Trophoblast cell (in vitro differentiated cells and primary cell): ENCODE measurements at regions not wholly inside any gene's neighbourhood (a gene's known extent, or its start where the extent isn't known, plus 50 kb on each side); places are given as distances from the start of the nearest gene placed in this dataset.

Source experiments
- DNase-seq, 2 donors: peaks; one replicate each; pipeline ENCODE4 v3.0.0-alpha.2; 2016
- H2AFZ ChIP-seq: 2 replicates; pipeline ENCODE4 v1.6.1; 2013; ENCODE audit warnings: low read length, moderate library complexity, mild to moderate bottlenecking; ENCODE audit not compliant: insufficient read depth, poor library complexity
- H2AK5ac ChIP-seq: 2 replicates; pipeline ENCODE4 v1.6.1; 2013; ENCODE audit warnings: mild to moderate bottlenecking, low read length
- H2BK120ac ChIP-seq: 2 replicates; pipeline ENCODE4 v1.6.1; 2013; ENCODE audit warnings: low read length, mild to moderate bottlenecking, moderate library complexity; ENCODE audit not compliant: insufficient read depth, poor library complexity
- H2BK12ac ChIP-seq: 2 replicates; pipeline ENCODE4 v1.6.1; 2013; ENCODE audit warnings: mild to moderate bottlenecking, low read length, moderate library complexity
- H2BK5ac ChIP-seq: 2 replicates; pipeline ENCODE4 v1.6.1; 2013; ENCODE audit warnings: low read length, low read depth, moderate library complexity, mild to moderate bottlenecking; ENCODE audit not compliant: poor library complexity
- H3K14ac ChIP-seq: 2 replicates; pipeline ENCODE4 v1.6.1; 2013; ENCODE audit warnings: mild to moderate bottlenecking, low read length
- H3K18ac ChIP-seq: 2 replicates; pipeline ENCODE4 v1.6.1; 2013; ENCODE audit warnings: mild to moderate bottlenecking, low read length
- H3K23ac ChIP-seq: 2 replicates; pipeline ENCODE4 v1.6.1; 2013; ENCODE audit warnings: low read length
- H3K27ac ChIP-seq: 2 replicates; pipeline ENCODE4 v1.5.1; 2013; ENCODE audit warnings: low read depth, mild to moderate bottlenecking, inconsistent platforms, low read length, moderate library complexity
- H3K27me3 ChIP-seq: 2 replicates; pipeline ENCODE4 v1.6.1; 2013; ENCODE audit warnings: inconsistent platforms, mild to moderate bottlenecking, low read length, moderate library complexity; ENCODE audit not compliant: insufficient read depth
- H3K36me3 ChIP-seq, 2 experiments: 1 replicate in 1 of 2; 2 replicates in 1 of 2; pipeline ENCODE4 v1.6.1; 2013; ENCODE audit warnings: low read length in 2 of 2, mild to moderate bottlenecking in 2 of 2, moderate library complexity in 1 of 2; ENCODE audit not compliant: insufficient read depth in 2 of 2, control insufficient read depth in 1 of 2
- H3K4ac ChIP-seq: 2 replicates; pipeline ENCODE4 v1.6.1; 2013; ENCODE audit warnings: low read depth, mild to moderate bottlenecking, low read length, moderate library complexity
- H3K4me1 ChIP-seq, 2 experiments: 1 replicate in 1 of 2; 2 replicates in 1 of 2; pipeline ENCODE4 v1.6.1; 2013; ENCODE audit warnings: low read length in 2 of 2, mild to moderate bottlenecking in 2 of 2, moderate library complexity in 1 of 2; ENCODE audit not compliant: insufficient read depth in 2 of 2, control insufficient read depth in 1 of 2
- H3K4me2 ChIP-seq: 2 replicates; pipeline ENCODE4 v1.6.1; 2013; ENCODE audit warnings: inconsistent platforms, mild to moderate bottlenecking, low read length, moderate library complexity
- H3K4me3 ChIP-seq: 2 replicates; pipeline ENCODE4 v1.5.1; 2013; ENCODE audit warnings: mild to moderate bottlenecking, low read depth, low read length, inconsistent platforms
- H3K79me1 ChIP-seq: one replicate; pipeline ENCODE4 v1.6.1; 2013; ENCODE audit warnings: low read length
- H3K79me2 ChIP-seq: 2 replicates; pipeline ENCODE4 v1.6.1; 2013; ENCODE audit warnings: low read length, mild to moderate bottlenecking; ENCODE audit not compliant: control insufficient read depth, insufficient read depth, poor library complexity
- H3K9ac ChIP-seq: 2 replicates; pipeline ENCODE4 v1.6.1; 2013; ENCODE audit warnings: mild to moderate bottlenecking, low read length
- H3K9me3 ChIP-seq: 2 replicates; pipeline ENCODE4 v1.6.1; 2013; ENCODE audit warnings: low read depth, mild to moderate bottlenecking, control low read depth, inconsistent platforms, low read length; ENCODE audit not compliant: insufficient read depth
- H4K12ac ChIP-seq: 2 replicates; pipeline ENCODE4 v1.6.1; 2013; ENCODE audit warnings: low read depth, mild to moderate bottlenecking, low read length, moderate library complexity
- H4K8ac ChIP-seq: 2 replicates; pipeline ENCODE4 v1.6.1; 2013; ENCODE audit warnings: low read depth, mild to moderate bottlenecking, low read length, moderate library complexity
- H4K91ac ChIP-seq: one replicate; pipeline ENCODE4 v1.6.1; 2013; ENCODE audit warnings: low read depth, mild to moderate bottlenecking, low read length, moderate library complexity
- WGBS: extraction: QIAGEN DNeasy Blood & Tissue Kit; methylation state at CpG from one replicate; pipeline ENCODE4 v1.1.7; 2013; ENCODE audit warnings: missing lambda C conversion rate; ENCODE audit not compliant: insufficient read length, insufficient coverage; ENCODE audit errors: extremely low coverage; 5-methylcytosine and 5-hydroxymethylcytosine counted together

DNA sequence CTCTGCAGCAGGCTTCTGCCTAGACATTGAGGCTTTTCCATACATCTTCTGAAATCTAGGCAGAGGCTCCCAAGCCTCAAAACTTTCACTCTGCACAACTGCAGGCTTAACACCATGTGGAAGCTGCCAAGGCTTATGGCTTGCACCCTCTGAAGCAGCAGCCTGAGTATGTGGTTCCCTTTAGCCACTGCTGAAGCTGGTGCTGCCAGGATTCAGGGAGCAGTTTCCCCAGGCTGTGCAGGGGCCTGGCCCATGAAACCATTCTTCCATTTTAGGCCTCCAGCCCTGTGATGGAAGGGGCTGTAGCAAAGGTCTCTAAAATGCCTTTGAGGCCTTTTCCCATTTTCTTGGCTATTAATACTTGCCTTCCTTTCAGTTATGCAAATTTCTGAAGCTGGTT is 680.3 kb upstream of the FTMT start:
- Histone ChIP-seq H2BK120ac (no peak overlapping the region), H3K79me2 (no peaks in the 10 kb centered on the region), H3K23ac (no peak overlapping the region), H4K12ac (no peak overlapping the region), H2BK12ac (no peak overlapping the region), H3K27me3 (no peaks in the 10 kb centered on the region), H2BK5ac (no peak overlapping the region), H3K14ac (no peak overlapping the region), H3K27ac (no peak overlapping the region), H2AK5ac (no peak overlapping the region), H3K4me3 (no peak overlapping the region), H3K4me1 (no peaks in the 10 kb centered on the region), H3K9ac (no peak overlapping the region), H3K18ac (no peak overlapping the region), H2AFZ (no peak overlapping the region), H3K36me3 (no peaks in the 10 kb centered on the region), H3K9me3 (no peaks in the 10 kb centered on the region), H3K4me2 (no peak overlapping the region), H3K4ac (no peak overlapping the region), H4K8ac (no peak overlapping the region), H3K79me1 (no peaks in the 10 kb centered on the region), H4K91ac (no peak overlapping the region)
- no peak for DNase-seq

DNA sequence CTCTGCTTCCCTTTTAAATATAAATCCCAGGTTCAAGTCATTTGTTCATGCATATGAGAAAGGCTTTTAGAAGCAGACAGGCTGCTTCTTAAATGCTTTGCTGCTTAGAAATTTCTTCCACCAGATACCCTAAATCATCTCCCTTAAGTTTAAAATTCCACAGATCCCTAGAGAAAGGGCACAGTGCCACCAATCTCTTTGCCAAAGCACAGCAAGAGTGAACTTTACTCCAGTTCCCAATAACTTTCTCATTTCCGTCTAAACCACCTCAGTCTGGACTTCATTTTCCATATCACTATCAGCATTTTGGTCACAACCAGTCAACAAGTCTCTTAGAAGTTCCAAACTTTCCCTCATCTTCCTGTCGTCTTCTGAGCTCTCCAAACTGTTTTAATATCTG is 679.8 kb upstream of the FTMT start:
- Histone ChIP-seq H4K91ac (no peak overlapping the region), H3K4me1 (no peaks in the 10 kb centered on the region), H3K4ac (no peak overlapping the region), H2AK5ac (no peak overlapping the region), H3K27me3 (no peaks in the 10 kb centered on the region), H3K36me3 (no peaks in the 10 kb centered on the region), H3K27ac (no peak overlapping the region), H2BK12ac (no peak overlapping the region), H3K9me3 (no peaks in the 10 kb centered on the region), H3K4me3 (no peak overlapping the region), H3K14ac (no peak overlapping the region), H3K23ac (no peak overlapping the region), H3K4me2 (no peak overlapping the region), H4K8ac (no peak overlapping the region), H3K9ac (no peak overlapping the region), H4K12ac (no peak overlapping the region), H3K79me1 (no peaks in the 10 kb centered on the region), H3K79me2 (no peaks in the 10 kb centered on the region), H2AFZ (no peak overlapping the region), H3K18ac (no peak overlapping the region), H2BK5ac (no peak overlapping the region), H2BK120ac (no peak overlapping the region)
- WGBS = no CpG with 5 or more reads among the region's 2 CpGs
- no peak for DNase-seq

DNA sequence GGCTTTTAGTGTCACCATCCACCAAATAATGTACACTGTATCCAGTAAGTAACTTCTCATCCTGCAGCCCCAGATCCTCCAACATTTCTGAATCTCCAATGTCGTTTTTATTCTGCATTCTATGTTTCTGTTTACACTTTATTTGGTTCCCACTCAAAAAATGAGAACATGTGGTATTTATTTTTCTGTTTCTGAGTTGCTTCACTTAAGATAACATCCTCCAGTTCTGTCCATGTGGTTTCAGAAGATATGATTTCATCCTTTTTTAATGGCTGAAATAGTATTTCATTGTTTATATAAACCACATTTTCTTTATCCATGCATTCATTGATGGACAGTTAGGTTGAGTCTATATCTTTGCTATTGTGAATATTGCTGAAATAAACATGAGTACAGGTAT is 677.3 kb upstream of the FTMT start:
- Histone ChIP-seq H2BK5ac (no peak overlapping the region), H4K8ac (no peak overlapping the region), H2BK120ac (no peak overlapping the region), H3K27me3 (no peaks in the 10 kb centered on the region), H3K23ac (no peak overlapping the region), H3K9ac (no peak overlapping the region), H3K79me1 (no peaks in the 10 kb centered on the region), H2AFZ (no peak overlapping the region), H3K27ac (no peak overlapping the region), H3K36me3 (no peaks in the 10 kb centered on the region), H3K79me2 (no peaks in the 10 kb centered on the region), H3K14ac (no peak overlapping the region), H3K4ac (no peak overlapping the region), H2BK12ac (no peak overlapping the region), H3K4me1 (no peaks in the 10 kb centered on the region), H4K91ac (no peak overlapping the region), H4K12ac (no peak overlapping the region), H2AK5ac (no peak overlapping the region), H3K4me3 (no peak overlapping the region), H3K18ac (no peak overlapping the region), H3K9me3 (no peaks in the 10 kb centered on the region), H3K4me2 (no peak overlapping the region)
- DNase-seq = no peak
- no CpG with 5 or more reads among the region's 1 CpG for WGBS

DNA sequence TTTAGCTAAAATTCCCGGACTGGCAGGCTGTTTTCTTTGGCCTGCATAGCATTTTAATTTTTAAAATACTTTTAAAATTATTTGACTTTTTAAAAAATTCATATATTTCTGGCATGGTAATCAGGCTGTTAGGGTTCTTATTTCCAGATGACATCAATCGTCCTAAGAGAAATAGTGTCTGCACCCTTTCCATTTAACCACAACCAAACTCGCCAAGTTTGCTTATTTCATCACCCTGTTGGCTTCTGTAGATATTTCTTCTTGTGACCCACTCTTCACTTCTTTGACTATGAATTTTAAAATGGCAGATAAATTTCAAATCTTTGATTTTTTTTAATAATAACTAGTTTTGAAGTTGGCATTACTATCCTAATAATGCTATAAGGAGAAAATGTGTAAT is 675.7 kb upstream of the FTMT start:
- Histone ChIP-seq H3K27me3 (no peaks in the 10 kb centered on the region), H4K91ac (no peak overlapping the region), H3K27ac (no peak overlapping the region), H3K23ac (no peak overlapping the region), H3K4me3 (no peak overlapping the region), H2BK12ac (no peak overlapping the region), H4K12ac (no peak overlapping the region), H3K9me3 (no peaks in the 10 kb centered on the region), H3K4ac (no peak overlapping the region), H3K79me2 (no peaks in the 10 kb centered on the region), H2BK120ac (no peak overlapping the region), H2AFZ (no peak overlapping the region), H3K9ac (no peak overlapping the region), H2BK5ac (no peak overlapping the region), H3K14ac (no peak overlapping the region), H3K36me3 (no peaks in the 10 kb centered on the region), H2AK5ac (no peak overlapping the region), H3K4me2 (no peak overlapping the region), H3K79me1 (no peaks in the 10 kb centered on the region), H3K4me1 (no peaks in the 10 kb centered on the region), H3K18ac (no peak overlapping the region), H4K8ac (no peak overlapping the region)
- DNase-seq = no peak
- no CpG with 5 or more reads among the region's 3 CpGs for WGBS
